Right cardiac atrium (tissue), 5 donors: ENCODE measurements at regions not wholly inside any gene's neighbourhood (a gene's known extent, or its start where the extent isn't known, plus 50 kb on each side); places are given as distances from the start of the nearest gene placed in this dataset.
"Not testable (repeated sequence)": the region's sequence is repeated elsewhere in the genome, so short reads cannot be mapped to it uniquely, and the experiment has no call there.

Experiments used
- ATAC-seq, 2 donors: fragments of 200-7000 bp; cut with Tn5 transposase; one replicate each; pipeline versions ENCODE4 v1.8.0 to v1.9.1; 2020; ENCODE audit warnings: moderate library complexity in 2 of 2, mild to moderate bottlenecking in 1 of 2
- DNase-seq, 3 donors: peaks; one replicate each; pipeline ENCODE4 v3.0.0-alpha.2; 2020
- H3K27ac ChIP-seq: one replicate; pipeline ENCODE4 v1.5.1; 2013; ENCODE audit warnings: mild to moderate bottlenecking, low read length, control low read depth, moderate library complexity
- H3K27me3 ChIP-seq: one replicate; pipeline ENCODE4 v1.6.1; 2013; ENCODE audit not compliant: control insufficient read depth, insufficient read depth
- H3K4me1 ChIP-seq: one replicate; pipeline ENCODE4 v1.6.1; 2013; ENCODE audit warnings: low read length; ENCODE audit not compliant: control insufficient read depth, insufficient read depth
- H3K4me3 ChIP-seq: one replicate; pipeline ENCODE4 v1.5.1; 2013; ENCODE audit warnings: low read length, control low read depth
- H3K9me3 ChIP-seq: one replicate; pipeline ENCODE4 v1.6.1; 2013; ENCODE audit warnings: low read length; ENCODE audit not compliant: control insufficient read depth
- WGBS: extraction: QIAGEN DNeasy Blood & Tissue Kit; methylation state at CpG from one replicate; pipeline ENCODE4 v1.1.7; 2013; 5-methylcytosine and 5-hydroxymethylcytosine counted together
- intact Hi-C, 4 donors: fragments of 100-400 bp; cut with DNase I; formaldehyde crosslinking; loops; one replicate each; pipeline versions ENCODE4 v1.11.0 to v1.14.0; 2022 to 2023
- donor health status: healthy with polysubstance abuse.
- donor health status: DM: no; HTN: yes; CAD: no.
- donor health status: DM: no; HTN: no; CAD: no.
- donor health status: DM: no; HTN: yes; CAD: no; lungs with severe emphysema.
- donor health status: DM: yes; HTN: yes; CAD: no.

GRCh38 chr2:150260636-150261035, 226.8 kb downstream of the RND3 start:
- Histone ChIP-seq H3K4me1 (peaks cover 2% of the 10 kb centered on the region), H3K27me3 (no peaks in the 10 kb centered on the region), H3K9me3 (no peaks in the 10 kb centered on the region), H3K27ac (no peak overlapping the region), H3K4me3 (no peak overlapping the region)
- intact Hi-C loops = no loop called here
- ATAC-seq (no peak), DNase-seq (no peak)
- 74% methylated on average over 1 of the region's 1 CpG for WGBS

DNA sequence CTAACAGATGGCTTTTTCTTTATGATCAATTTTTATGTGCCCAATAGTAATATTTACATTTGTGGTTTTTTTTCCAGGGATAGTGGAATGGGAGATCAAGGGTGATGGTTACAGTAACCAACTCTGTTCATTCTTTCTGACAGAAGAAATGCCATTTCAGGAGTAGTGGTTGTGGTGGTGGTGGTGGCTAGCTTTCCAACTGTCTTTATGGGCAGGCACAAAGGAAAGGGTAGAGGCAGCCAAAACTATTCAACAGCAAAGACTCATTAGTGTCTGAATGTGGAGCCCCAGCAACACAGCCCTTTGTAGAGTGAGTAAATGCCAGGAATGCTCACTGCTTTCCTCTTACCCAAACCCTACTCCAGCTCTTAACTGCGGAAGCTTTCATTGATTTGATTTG, 227.7 kb downstream of the RND3 start:
- Histone ChIP-seq H3K4me1 (peaks cover 2% of the 10 kb centered on the region), H3K9me3 (no peaks in the 10 kb centered on the region), H3K27me3 (no peaks in the 10 kb centered on the region), H3K4me3 (no peak overlapping the region), H3K27ac (no peak overlapping the region)
- intact Hi-C loops = no loop called here
- no peak for ATAC-seq
- no peak for DNase-seq
- WGBS = 92% methylated on average over 1 of the region's 1 CpG

DNA sequence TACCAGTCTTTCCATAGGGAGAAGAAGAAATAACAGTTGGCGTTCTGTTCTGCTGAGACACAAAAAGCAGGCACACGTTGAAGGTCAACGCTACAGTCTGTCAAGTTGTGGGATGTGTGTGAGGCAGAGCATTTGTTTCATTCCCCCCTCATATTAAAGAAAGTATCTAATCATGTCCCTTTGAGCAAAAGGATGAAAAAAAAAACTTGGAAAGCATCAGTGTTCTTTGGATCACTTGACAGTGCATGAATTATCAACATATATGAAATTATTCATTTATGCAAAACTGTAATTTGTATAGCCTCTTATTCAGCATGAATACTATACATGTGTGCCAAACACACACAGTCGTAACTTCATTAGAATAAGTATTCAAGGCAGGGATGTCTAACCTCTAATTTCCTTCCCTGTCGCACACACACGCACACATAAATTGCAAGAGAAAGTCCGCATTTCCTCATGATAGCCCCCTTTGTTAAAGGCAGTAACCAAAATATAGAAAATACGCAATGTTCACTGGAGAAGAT, 228.6 kb downstream of the RND3 start:
- WGBS = 76% methylated on average over 8 of the region's 8 CpGs
- intact Hi-C loops = no loop called here
- no peaks in the 10 kb centered on the region for H3K27me3 ChIP-seq

DNA sequence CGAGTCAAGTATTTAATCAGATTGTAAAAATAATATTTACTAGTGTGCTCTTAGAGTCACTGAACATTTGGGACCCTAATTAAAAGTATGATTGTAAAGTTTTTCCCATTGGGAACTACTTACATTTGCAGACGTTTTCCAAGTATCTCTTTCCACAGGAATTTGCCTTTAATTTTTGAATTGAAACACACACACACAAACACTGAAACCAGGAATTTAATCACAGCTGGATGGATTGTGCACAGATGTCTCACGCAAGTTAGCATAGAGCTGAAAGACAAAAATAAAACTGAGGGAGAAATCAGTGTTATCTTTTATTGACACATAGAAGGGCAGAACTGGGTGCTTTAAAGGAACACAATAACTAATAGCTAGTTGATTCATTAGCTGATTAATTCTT, 230.7 kb downstream of the RND3 start:
- no peak overlapping the region for H3K4me3 ChIP-seq
- ATAC-seq (no peak), DNase-seq (no peak)
- WGBS = 52% methylated on average over 3 of the region's 3 CpGs
- peaks cover 2% of the 10 kb centered on the region for H3K4me1 ChIP-seq
- H3K9me3 ChIP-seq = no peaks in the 10 kb centered on the region
- no peaks in the 10 kb centered on the region for H3K27me3 ChIP-seq
- H3K27ac ChIP-seq = no peak overlapping the region
- intact Hi-C loops = no loop called here

More for the DNA sequence above, 228.6 kb downstream of the RND3 start:
- Histone ChIP-seq H3K4me1 (peaks cover 2% of the 10 kb centered on the region), H3K9me3 (no peaks in the 10 kb centered on the region), H3K27ac (no peak overlapping the region), H3K4me3 (no peak overlapping the region)
- ATAC-seq (no peak), DNase-seq (no peak)

GRCh38 chr2:150255528-150255927, 231.9 kb downstream of the RND3 start:
- intact Hi-C loops = no loop called here
- peaks cover 2% of the 10 kb centered on the region for H3K4me1 ChIP-seq
- no peak overlapping the region for H3K27ac ChIP-seq
- no peak overlapping the region for H3K4me3 ChIP-seq
- H3K27me3 ChIP-seq = no peaks in the 10 kb centered on the region
- no peaks in the 10 kb centered on the region for H3K9me3 ChIP-seq
- ATAC-seq (no peak), DNase-seq (no peak)

- intact Hi-C loops, H3K4me1 ChIP-seq, H3K4me3 ChIP-seq, ATAC-seq, H3K9me3 ChIP-seq, H3K27ac ChIP-seq, H3K27me3 ChIP-seq, DNase-seq: not testable (repeated sequence)
- WGBS = 88% methylated on average over 1 of the region's 1 CpG
These were observed 237.7 kb downstream of the RND3 start for GRCh38 chr2:150249735-150250134.

GRCh38 chr2:150247481-150247880, 240.0 kb downstream of the RND3 start:
- ATAC-seq (no peak), DNase-seq (no peak)
- intact Hi-C loops = no loop called here
- WGBS = 50% methylated on average over 1 of the region's 1 CpG
- H3K4me3 ChIP-seq = no peak overlapping the region
- no peak overlapping the region for H3K27ac ChIP-seq
- no peaks in the 10 kb centered on the region for H3K27me3 ChIP-seq
- no peaks in the 10 kb centered on the region for H3K4me1 ChIP-seq
- H3K9me3 ChIP-seq = no peaks in the 10 kb centered on the region

- DNase-seq (no peak), ATAC-seq (peak; percentile 52 to 76)
- no peaks in the 10 kb centered on the region for H3K9me3 ChIP-seq
- H3K27ac ChIP-seq = no peak overlapping the region
- intact Hi-C loops = no loop called here
- no peaks in the 10 kb centered on the region for H3K4me1 ChIP-seq
- H3K4me3 ChIP-seq = no peak overlapping the region
- 45% methylated on average over 7 of the region's 7 CpGs for WGBS
- H3K27me3 ChIP-seq = no peaks in the 10 kb centered on the region
These were observed 252.6 kb downstream of the RND3 start for GRCh38 chr2:150234787-150235446.

- DNase-seq (no peak), ATAC-seq (no peak)
- Histone ChIP-seq H3K27me3 (no peaks in the 10 kb centered on the region), H3K27ac (no peak overlapping the region), H3K9me3 (no peaks in the 10 kb centered on the region), H3K4me3 (no peak overlapping the region), H3K4me1 (no peaks in the 10 kb centered on the region)
- intact Hi-C loops = no loop called here
These were observed 254.6 kb downstream of the RND3 start for GRCh38 chr2:150232871-150233270.

DNA sequence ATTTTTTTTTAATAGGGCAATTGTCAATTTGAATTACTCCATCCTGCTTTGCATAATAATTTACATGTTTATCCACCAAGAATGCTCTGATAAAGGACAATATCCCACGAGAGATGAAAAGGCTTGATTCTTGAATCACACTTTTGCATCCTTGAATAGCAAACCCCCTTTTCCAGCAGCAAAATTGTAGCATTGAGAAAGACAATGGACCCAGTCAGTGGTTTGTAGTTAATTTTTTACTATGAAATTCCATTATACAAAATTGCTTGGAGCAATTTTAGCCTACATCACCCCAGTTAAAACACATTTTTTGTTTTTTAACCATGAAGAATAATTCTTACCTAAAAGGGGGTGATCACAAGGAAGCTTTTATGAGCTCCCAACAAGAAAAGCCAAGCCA, 255.1 kb downstream of the RND3 start:
- DNase-seq (no peak), ATAC-seq (no peak)
- H3K27ac ChIP-seq = no peak overlapping the region
- no peaks in the 10 kb centered on the region for H3K9me3 ChIP-seq
- no peaks in the 10 kb centered on the region for H3K27me3 ChIP-seq
- no peaks in the 10 kb centered on the region for H3K4me1 ChIP-seq
- H3K4me3 ChIP-seq = no peak overlapping the region
- intact Hi-C loops = no loop called here
- whole genome bisulfite sequencing = 78% methylated on average over 1 of the region's 1 CpG

- WGBS = 88% methylated on average over 1 of the region's 1 CpG
- no peak for ATAC-seq
- H3K27me3 ChIP-seq = no peaks in the 10 kb centered on the region
- no peak overlapping the region for H3K4me3 ChIP-seq
- intact Hi-C loops = no loop called here
- no peaks in the 10 kb centered on the region for H3K9me3 ChIP-seq
- H3K4me1 ChIP-seq = no peaks in the 10 kb centered on the region
- H3K27ac ChIP-seq = no peak overlapping the region
- DNase-seq = no peak
These were observed 256.9 kb downstream of the RND3 start for GRCh38 chr2:150230616-150231015.

- Histone ChIP-seq H3K27ac (no peak overlapping the region), H3K9me3 (no peaks in the 10 kb centered on the region), H3K4me3 (no peak overlapping the region), H3K4me1 (no peaks in the 10 kb centered on the region), H3K27me3 (no peaks in the 10 kb centered on the region)
- DNase-seq (no peak), ATAC-seq (no peak)
- WGBS = 40% methylated on average over 1 of the region's 1 CpG
- intact Hi-C loops = no loop called here
These were observed 257.5 kb downstream of the RND3 start for GRCh38 chr2:150230004-150230403.
